Upper lobe of left lung (tissue), 4 donors: ENCODE measurements at regions not wholly inside any gene's neighbourhood (a gene's known extent, or its start where the extent isn't known, plus 50 kb on each side); places are given as distances from the start of the nearest gene placed in this dataset.

Experiments used
- EP300 ChIP-seq, 4 donors: sonication (generic); formaldehyde crosslinking; IDR thresholded peaks; one replicate each; pipeline ENCODE4 v1.5.1; 2017; ENCODE audit warnings: antibody characterized with exemption in 4 of 4, control low read depth in 2 of 4
- POLR2A ChIP-seq, 4 donors: fragments of 450-650 bp; IDR thresholded peaks; one replicate each; pipeline ENCODE4 v1.5.1; 2016 to 2017; ENCODE audit warnings: antibody characterized with exemption in 4 of 4, mild to moderate bottlenecking in 2 of 4
- POLR2AphosphoS5 ChIP-seq, 2 donors: sonication (generic); formaldehyde crosslinking; IDR thresholded peaks; one replicate each; pipeline ENCODE4 v1.5.1; 2017; ENCODE audit warnings: antibody characterized with exemption in 2 of 2
- TF ChIP-seq, protein P1 (sequence below), 6 experiments: fragments of 450-650 bp in 4 of 6; fragments of 200-600 bp in 2 of 6; sonication (generic) in 2 of 6; IDR thresholded peaks; one replicate each; pipeline ENCODE4 v1.5.1; 2016 to 2019; ENCODE audit warnings: antibody characterized with exemption in 6 of 6

DNA sequence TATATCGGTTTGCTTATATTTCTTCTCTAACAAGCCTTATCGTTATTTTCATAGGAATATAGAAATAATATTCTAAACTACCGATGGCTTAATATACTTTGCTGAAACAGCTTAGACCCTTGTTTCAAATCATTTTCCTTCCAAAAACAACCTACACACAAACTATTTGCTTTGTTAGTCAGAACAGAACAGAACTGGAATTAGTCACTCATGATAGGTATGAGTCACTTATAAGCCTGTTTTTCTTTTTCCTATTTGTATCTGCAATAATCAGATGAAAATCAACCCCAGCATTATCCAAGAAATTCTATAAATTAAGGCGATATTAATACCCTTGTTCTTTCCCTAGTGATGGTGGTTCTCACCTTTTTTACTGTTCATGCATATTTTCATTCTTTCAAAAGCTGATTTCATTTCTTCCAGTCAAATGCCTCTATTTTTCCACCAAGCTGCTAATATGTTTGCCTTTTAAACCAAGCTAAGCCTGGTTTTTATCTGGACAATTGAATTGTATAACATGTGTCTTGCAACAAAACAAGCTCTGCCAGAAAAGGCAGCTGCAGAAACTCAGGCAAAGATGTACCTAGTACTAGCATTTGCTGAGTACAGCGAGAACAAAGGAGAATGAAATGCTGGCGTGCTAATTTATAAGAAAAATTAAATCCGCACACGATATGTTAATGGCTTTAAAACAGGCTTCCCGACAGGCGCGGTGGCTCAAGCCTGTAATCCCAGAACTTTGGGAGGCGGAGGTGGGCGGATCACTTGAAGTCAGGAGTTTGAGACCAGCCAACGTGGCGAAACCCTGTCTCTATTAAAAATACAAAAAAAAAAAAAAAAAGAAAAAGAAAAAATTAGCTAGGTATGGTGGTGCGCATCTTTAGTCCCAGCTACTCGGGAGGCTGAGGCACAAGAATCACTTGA is 1418.2 kb downstream of the AACS start:
- TF ChIP-seq, protein P1, sequence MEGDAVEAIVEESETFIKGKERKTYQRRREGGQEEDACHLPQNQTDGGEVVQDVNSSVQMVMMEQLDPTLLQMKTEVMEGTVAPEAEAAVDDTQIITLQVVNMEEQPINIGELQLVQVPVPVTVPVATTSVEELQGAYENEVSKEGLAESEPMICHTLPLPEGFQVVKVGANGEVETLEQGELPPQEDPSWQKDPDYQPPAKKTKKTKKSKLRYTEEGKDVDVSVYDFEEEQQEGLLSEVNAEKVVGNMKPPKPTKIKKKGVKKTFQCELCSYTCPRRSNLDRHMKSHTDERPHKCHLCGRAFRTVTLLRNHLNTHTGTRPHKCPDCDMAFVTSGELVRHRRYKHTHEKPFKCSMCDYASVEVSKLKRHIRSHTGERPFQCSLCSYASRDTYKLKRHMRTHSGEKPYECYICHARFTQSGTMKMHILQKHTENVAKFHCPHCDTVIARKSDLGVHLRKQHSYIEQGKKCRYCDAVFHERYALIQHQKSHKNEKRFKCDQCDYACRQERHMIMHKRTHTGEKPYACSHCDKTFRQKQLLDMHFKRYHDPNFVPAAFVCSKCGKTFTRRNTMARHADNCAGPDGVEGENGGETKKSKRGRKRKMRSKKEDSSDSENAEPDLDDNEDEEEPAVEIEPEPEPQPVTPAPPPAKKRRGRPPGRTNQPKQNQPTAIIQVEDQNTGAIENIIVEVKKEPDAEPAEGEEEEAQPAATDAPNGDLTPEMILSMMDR (IDR thresholded peaks at IDR 0.05) = no peak
- TF ChIP-seq EP300 (IDR thresholded peaks at IDR 0.05) (no peak), POLR2AphosphoS5 (IDR thresholded peaks at IDR 0.05) (no peak), POLR2A (IDR thresholded peaks at IDR 0.05) (no peak)
